GM18519 (cell line): ENCODE measurements at regions not wholly inside any gene's neighbourhood (a gene's known extent, or its start where the extent isn't known, plus 50 kb on each side); places are given as distances from the start of the nearest gene placed in this dataset.

ENCODE experiments used
- ATAC-seq: cut with Tn5 transposase; IDR thresholded peaks from one replicate; pipeline ENCODE4 v1.9.1; 2021; ENCODE audit warnings: mild to moderate bottlenecking, moderate library complexity; ENCODE audit not compliant: unreplicated experiment, low FRiP score

GRCh38 chr14:22479132-22479531 lies 109.9 kb downstream of the DAD1 start:
- no peak for ATAC-seq

- no peak for ATAC-seq
Observed at GRCh38 chr14:22478670-22479069, 110.4 kb downstream of the DAD1 start.

- no peak for ATAC-seq
Observed at GRCh38 chr14:22478247-22478646, 110.8 kb downstream of the DAD1 start.

- ATAC-seq = no peak
Observed at GRCh38 chr14:22477569-22478194, 111.3 kb downstream of the DAD1 start.

- no peak for ATAC-seq
Observed at GRCh38 chr14:22476887-22477286, 112.1 kb downstream of the DAD1 start.

- no peak for ATAC-seq
Observed at GRCh38 chr14:22476005-22476751, 112.8 kb downstream of the DAD1 start.

GRCh38 chr14:22475381-22475780 lies 113.6 kb downstream of the DAD1 start:
- ATAC-seq = no peak

- no peak for ATAC-seq
Observed at GRCh38 chr14:22474730-22475351, 114.2 kb downstream of the DAD1 start.

GRCh38 chr14:22472935-22473854 lies 115.8 kb downstream of the DAD1 start:
- ATAC-seq = no peak

GRCh38 chr14:22472466-22472865 lies 116.6 kb downstream of the DAD1 start:
- ATAC-seq = no peak

- no peak for ATAC-seq
Observed at GRCh38 chr14:22471545-22472121, 117.4 kb downstream of the DAD1 start.

- ATAC-seq = no peak
Observed at GRCh38 chr14:22469538-22470303, 119.3 kb downstream of the DAD1 start.

- ATAC-seq = no peak
Observed at GRCh38 chr14:22468830-22469229, 120.2 kb downstream of the DAD1 start.

GRCh38 chr14:22466491-22466890 lies 122.5 kb downstream of the DAD1 start:
- ATAC-seq = peak; percentile 41

- no peak for ATAC-seq
Observed at GRCh38 chr14:22465201-22465840, 123.7 kb downstream of the DAD1 start.

- ATAC-seq = peak; percentile 55
Observed at GRCh38 chr14:22464422-22465142, 124.4 kb downstream of the DAD1 start.

- no peak for ATAC-seq
Observed at GRCh38 chr14:22463763-22464173, 125.3 kb downstream of the DAD1 start.

- ATAC-seq = no peak
Observed at GRCh38 chr14:22462923-22463322, 126.1 kb downstream of the DAD1 start.
